Medulla oblongata (tissue), 1 donor: ENCODE measurements at regions not wholly inside any gene's neighbourhood (a gene's known extent, or its start where the extent isn't known, plus 50 kb on each side); places are given as distances from the start of the nearest gene placed in this dataset.
"Not testable (repeated sequence)": the region's sequence is repeated elsewhere in the genome, so short reads cannot be mapped to it uniquely, and the experiment has no call there.

Experiments
- DNase-seq: peaks from one replicate; pipeline ENCODE4 v3.0.0-alpha.2; 2015; ENCODE audit errors: extremely low spot score

GRCh38 chr3:65303431-65303830 lies 615.6 kb upstream of the ADAMTS9 start:
- DNase-seq: no peak

GRCh38 chr3:65291448-65292125 lies 603.8 kb upstream of the ADAMTS9 start:
- no peak for DNase-seq

GRCh38 chr3:65288776-65289175 lies 601.0 kb upstream of the ADAMTS9 start:
- DNase-seq: no peak

DNA sequence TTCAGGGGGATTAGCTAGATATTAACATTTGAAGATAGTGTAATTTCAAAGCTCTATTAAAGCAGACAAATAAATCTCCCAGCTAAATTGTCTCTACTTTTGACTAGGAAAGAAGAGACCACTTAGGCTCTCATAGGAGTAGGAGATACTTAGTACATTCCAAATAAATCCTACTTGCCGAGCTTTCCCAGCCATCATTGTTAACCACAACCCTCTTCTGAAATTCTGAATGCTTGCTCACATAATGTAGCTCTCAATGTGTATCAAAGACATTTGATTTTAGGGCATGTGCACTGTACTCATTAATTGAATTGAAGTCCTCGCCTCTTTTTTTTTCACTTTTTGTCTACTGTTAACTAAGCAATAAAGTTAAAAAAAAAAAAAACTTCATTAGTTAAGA lies 598.2 kb upstream of the ADAMTS9 start:
- DNase-seq: no peak

DNA sequence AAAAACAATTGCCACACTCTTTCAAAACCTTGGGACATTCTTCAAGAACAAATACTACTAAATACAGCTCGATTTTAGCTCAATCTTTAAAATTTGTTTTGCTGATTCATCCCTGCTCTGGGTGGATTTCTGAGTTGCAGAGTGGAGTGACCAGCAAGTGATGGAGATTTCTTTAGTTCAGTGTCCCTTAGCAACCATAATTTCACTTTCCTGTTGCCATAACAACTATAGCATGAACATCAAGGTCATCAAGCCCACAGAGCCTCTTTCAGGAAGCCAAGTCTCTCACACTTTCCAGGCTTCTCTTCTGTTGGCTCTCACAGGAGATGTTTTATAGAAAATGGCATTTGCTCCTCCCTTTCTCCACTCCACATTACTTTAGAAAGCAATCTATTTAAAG lies 597.2 kb upstream of the ADAMTS9 start:
- DNase-seq: no peak

DNA sequence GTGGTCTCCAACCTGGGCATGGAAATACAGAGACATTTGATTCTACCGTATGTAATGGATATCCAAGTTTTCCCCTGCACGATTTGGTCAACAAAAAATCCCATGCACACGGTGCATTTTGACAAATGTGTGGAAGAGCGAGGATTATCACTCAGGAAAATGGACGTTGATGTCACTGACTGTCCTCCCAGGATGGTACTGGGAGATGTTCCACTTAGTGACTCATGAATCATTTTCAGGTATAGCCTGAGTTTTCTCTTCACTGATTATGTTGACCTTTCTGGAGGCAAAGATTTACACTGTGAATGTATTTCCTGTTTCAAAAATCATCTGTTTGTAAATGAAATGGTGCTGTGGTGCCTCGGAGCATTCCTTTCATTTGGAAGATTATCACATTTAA lies 596.7 kb upstream of the ADAMTS9 start:
- no peak for DNase-seq

DNA sequence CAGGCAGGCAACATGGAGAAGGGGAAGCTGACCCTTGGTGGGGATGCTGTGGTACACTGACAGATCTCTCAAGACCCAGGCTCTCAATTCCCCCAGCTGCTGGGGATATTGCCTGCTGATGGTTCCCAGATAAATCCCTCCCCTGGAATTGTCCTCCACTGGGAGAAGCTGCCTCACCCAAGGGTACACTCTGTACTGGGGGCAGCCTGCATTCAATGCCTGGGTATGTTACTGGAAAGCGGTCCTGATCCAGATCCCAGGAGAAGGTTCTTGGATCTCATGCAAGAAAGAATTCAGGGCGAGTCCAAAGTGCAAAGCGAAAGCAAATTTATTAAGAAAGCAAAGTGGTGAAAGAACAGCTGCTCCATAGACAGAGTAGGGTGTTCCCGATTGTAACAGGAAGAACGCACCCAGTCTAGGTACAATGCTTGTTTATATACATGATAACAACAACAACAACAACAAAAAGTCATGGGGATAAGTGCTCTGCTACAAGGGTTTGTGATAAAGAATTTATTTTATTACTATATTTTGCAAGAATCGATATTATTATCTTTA lies 591.5 kb upstream of the ADAMTS9 start:
- no peak for DNase-seq

DNA sequence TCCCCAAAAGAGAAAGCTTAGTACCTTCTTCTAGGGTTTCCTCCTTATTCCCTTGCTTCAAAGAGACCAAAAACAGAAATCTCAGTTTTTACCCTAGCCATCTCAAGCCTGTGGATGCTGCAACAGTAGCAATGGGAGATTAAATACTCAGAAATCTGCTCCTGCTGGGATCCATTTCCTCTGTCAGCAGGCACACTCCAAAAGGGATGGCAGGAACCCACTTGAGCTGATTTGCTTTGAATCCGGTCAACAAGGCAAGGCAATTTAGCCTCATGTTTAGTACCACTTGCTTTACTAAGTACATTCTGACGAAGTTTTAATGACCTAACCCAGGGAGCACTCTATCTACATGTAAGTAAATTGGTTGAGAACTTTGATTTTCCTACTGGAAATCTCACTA lies 590.0 kb upstream of the ADAMTS9 start:
- no peak for DNase-seq

DNA sequence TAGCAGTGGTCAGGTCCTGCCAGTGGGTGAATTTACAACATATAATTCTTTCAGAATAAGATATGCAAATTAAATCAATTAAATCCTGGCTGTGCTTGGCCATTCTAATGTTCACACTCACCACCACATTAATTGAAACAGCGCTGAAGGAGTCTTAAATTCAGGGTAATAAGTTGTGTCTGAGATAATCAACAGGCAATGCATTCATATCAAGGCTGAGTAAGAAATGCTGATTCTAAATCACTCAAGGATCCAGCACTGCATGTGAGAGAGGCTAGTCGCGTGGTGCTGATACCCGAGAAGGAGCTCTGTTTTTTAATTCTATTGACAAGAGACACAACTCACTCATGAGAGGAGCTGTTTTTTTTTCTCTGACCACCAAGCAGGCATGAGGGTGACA lies 588.8 kb upstream of the ADAMTS9 start:
- DNase-seq: no peak

DNA sequence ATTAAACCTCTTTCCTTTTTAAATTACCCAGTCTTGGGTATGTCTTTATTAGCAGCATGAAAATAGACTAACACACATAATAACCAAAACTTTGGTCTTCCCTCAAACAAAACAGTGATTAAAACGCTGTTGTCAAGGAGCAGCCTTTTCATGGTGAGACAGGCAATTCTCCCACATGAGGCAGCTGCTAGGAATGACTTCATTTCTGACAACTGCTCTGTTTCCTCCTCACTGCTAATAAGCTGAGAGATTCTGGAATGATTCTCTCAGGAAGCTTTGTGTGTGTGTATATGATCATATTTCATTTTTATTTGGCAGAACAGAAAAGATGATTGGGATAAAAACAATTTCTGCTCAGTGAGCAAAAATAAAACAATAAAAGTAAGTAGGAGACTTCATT lies 580.6 kb upstream of the ADAMTS9 start:
- no peak for DNase-seq

DNA sequence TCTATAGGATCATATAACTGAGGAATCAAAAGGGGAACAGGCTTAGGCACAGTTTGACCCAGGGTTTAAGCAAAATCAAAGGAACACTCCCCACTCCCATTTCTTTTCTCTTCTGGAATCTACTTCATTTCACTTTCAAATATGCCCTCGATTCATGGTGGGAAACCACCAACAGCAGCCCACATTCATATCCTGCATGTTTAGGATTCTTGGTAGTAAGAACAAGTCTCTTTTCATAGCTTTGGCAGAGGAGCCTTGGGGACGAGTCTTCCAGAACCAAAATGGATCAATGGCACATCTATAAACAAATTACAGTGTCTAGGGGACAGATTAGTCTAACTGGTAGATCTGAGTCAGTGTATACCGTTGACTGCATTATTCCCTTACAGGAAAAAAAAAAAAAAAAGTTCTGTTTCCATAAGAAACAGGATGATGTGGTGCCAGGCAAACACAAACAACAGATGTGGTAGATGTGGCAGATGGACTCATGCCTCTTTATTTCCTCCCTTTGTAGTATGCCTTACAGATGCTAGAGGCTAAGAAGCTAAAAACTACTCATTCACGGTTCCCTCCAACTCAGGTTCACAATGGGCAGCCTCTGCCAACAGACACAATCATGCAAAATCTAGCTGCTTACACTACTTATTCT lies 578.3 kb upstream of the ADAMTS9 start:
- no peak for DNase-seq

GRCh38 chr3:65265511-65265910 lies 577.7 kb upstream of the ADAMTS9 start:
- DNase-seq: no peak

GRCh38 chr3:65262548-65262947 lies 574.7 kb upstream of the ADAMTS9 start:
- no peak for DNase-seq

- no peak for DNase-seq
These were observed 572.1 kb upstream of the ADAMTS9 start for GRCh38 chr3:65259946-65260345.

DNA sequence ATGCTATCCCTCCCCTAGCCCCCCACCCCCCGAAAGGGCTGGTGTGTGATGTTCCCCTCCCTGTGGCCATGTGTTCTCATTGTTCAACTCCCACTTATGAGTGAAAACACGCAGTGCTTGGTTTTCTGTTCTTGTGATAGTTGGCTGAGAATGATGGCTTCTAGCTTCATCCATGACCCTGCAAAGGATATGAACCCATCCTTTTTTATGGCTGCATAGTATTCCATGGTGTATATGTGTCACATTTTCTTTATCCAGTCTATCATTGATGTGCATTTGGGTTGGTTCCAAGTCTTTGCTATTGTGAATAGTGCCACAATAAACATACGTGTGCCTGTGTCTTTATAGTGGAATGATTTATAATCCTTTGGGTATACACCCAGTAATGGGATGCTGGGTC lies 565.1 kb upstream of the ADAMTS9 start:
- not testable (repeated sequence) for DNase-seq

DNA sequence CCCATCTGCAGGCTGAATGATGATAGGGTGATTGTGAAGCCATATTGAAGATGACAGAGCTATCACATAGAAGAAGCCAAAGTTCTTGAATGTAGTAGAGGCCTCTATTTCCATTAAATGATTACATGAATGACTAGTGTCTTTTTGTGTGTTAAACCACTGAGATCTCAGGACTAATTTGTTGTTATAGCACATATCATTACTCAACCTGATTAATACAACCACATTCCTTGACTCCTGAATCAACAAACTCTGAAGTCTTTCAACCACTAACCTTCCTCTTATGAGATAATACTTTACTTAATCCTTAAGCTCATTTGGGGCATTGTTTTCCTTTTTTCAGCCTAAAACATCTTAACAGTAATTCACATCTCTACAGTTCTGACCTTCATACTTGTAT lies 564.5 kb upstream of the ADAMTS9 start:
- no peak for DNase-seq

GRCh38 chr3:65251375-65251774 lies 563.6 kb upstream of the ADAMTS9 start:
- DNase-seq: no peak

DNA sequence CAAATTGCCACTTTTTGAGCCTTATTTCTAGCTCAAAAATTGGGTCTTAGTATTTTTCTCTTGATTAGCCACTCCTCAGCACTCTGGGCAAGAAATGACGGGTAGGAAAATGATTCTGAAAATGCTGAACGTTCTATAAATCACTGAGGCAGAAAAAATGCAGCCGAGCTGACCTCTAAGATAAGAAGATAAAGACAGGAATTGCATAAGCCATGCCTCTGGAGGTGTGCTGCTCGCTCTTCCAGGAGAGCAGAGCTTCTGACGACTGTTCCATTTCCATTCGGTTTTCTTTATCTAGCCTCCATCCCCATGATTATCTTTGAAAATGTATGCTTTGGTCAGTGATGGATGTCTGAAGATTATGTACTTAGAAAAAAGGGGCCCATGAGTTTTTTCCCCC lies 558.8 kb upstream of the ADAMTS9 start:
- no peak for DNase-seq

DNA sequence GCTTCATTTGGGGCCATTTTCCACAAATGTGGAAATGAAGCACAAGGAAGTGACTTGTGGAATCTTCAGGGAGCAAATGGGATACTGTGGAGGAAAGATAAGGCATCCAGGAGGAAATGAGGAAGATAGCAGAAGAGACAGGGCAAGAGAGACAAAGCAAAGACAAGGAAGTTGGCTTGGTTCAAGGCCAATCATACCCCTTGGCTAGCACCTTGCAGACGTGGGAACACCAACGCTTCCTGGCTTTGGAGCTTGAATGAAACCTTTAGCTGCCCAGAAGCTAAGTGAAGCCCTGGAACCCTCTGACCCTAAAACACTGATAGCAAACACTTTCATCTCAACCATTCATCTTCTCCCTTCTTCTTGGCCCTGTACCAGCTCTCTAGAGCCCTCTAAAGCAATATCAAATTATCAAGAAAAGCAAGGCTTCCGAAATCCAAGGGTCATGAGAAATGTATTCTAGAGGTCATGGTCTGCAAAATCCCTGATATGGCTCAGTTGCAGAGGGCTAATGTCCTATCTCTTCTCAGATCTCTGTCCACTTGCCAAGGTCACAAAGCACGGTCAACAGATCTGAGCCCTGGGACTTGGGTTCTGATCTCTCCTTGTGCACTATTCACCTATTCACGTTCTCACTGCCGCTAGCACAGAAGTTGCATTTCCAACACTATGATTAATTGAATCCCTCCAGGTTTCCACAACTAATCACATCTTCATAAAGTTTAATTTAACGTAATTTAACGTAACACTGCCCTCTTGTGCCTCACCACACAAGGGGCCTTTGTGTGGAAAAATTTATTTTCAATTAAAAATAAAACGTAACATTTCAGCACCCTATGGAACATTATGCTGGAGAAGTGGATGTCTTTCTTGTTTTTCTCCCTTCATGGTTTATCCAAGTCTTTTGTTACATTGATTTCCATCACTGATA lies 557.6 kb upstream of the ADAMTS9 start:
- DNase-seq: no peak

- no peak for DNase-seq
These were observed 552.6 kb upstream of the ADAMTS9 start for GRCh38 chr3:65240366-65240765.

- no peak for DNase-seq
These were observed 550.9 kb upstream of the ADAMTS9 start for GRCh38 chr3:65238652-65239051.

DNA sequence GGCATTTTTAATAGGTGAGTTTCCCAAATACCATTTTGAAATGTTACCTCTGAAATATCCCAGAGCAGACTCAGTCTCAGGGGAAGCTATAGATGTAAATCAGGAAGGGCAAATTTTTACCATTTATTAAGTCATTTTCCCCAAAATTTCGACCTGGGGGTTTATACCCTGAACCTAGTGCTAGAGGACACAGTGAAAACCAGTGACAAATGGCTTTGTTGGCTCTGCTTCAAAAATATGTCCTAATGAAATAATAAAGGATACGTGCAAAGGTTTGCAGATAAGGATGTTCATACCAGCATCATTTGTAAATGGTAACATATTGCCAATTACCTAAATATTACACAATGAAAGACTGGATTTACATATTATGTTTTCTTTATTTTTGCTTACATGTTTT lies 546.7 kb upstream of the ADAMTS9 start:
- DNase-seq: no peak
